ENCODE measurements at regions not wholly inside any gene's neighbourhood (a gene's known extent, or its start where the extent isn't known, plus 50 kb on each side); places are given as distances from the start of the nearest gene placed in this dataset.

DNA sequence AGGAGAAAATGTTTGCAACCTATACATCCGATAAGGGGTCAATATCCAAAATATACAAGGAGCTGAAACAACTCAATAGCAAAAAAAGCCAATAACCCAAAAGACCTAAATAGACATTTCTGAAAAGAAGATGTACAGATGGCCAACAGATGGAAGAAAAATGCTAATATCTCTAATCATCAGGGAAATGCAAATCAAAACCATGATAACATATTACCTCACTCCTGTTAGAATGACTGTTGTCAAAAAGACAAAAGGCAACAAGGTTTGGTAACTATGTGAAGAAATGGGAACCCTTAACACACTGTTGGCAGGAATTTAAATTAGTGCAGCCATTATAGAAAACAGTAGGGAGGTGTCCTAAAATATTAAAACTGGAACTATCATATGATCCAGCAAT is 74.7 kb downstream of the LEPR start:
- no peak for TF ChIP-seq CTCF (IDR thresholded peaks at IDR 0.05)
- intact Hi-C loops (cut with DNase I) = no loop called here
- Histone ChIP-seq H3K27me3 (no peaks in the 10 kb centered on the region), H3K27ac (no peak overlapping the region), H3K4me1 (peaks cover 7% of the 10 kb centered on the region), H3K9me3 (no peaks in the 10 kb centered on the region), H3K36me3 (no peaks in the 10 kb centered on the region), H3K4me3 (no peak overlapping the region)
- no peak for DNase-seq
- no peak for ATAC-seq

GRCh38 chr1:65497256-65497830 is 76.9 kb downstream of the LEPR start:
- ATAC-seq = no peak
- Histone ChIP-seq H3K9me3 (no peaks in the 10 kb centered on the region), H3K36me3 (no peaks in the 10 kb centered on the region), H3K4me1 (peaks cover 7% of the 10 kb centered on the region), H3K4me3 (no peak overlapping the region), H3K27ac (no peak overlapping the region), H3K27me3 (no peaks in the 10 kb centered on the region)
- no peak for DNase-seq
- TF ChIP-seq CTCF (IDR thresholded peaks at IDR 0.05) = no peak
- intact Hi-C loops (cut with DNase I) = no loop called here

- intact Hi-C loops (cut with DNase I) = no loop called here
- no peaks in the 10 kb centered on the region for H3K27me3 ChIP-seq
- H3K27ac ChIP-seq = no peak overlapping the region
- no peak overlapping the region for H3K4me3 ChIP-seq
- TF ChIP-seq CTCF (IDR thresholded peaks at IDR 0.05) = no peak
- DNase-seq (no peak), ATAC-seq (no peak)
- no peaks in the 10 kb centered on the region for H3K36me3 ChIP-seq
- no peaks in the 10 kb centered on the region for H3K4me1 ChIP-seq
- no peaks in the 10 kb centered on the region for H3K9me3 ChIP-seq
Measured at GRCh38 chr1:65503427-65503826, 83.0 kb downstream of the LEPR start.

GRCh38 chr1:65504263-65504662 is 83.8 kb downstream of the LEPR start:
- ATAC-seq (no peak), DNase-seq (no peak)
- no peak for TF ChIP-seq CTCF (IDR thresholded peaks at IDR 0.05)
- H3K9me3 ChIP-seq = no peaks in the 10 kb centered on the region
- no peaks in the 10 kb centered on the region for H3K27me3 ChIP-seq
- no peaks in the 10 kb centered on the region for H3K36me3 ChIP-seq
- H3K4me3 ChIP-seq = no peak overlapping the region
- H3K27ac ChIP-seq = no peak overlapping the region
- intact Hi-C loops (cut with DNase I) = no loop called here
- no peaks in the 10 kb centered on the region for H3K4me1 ChIP-seq

DNA sequence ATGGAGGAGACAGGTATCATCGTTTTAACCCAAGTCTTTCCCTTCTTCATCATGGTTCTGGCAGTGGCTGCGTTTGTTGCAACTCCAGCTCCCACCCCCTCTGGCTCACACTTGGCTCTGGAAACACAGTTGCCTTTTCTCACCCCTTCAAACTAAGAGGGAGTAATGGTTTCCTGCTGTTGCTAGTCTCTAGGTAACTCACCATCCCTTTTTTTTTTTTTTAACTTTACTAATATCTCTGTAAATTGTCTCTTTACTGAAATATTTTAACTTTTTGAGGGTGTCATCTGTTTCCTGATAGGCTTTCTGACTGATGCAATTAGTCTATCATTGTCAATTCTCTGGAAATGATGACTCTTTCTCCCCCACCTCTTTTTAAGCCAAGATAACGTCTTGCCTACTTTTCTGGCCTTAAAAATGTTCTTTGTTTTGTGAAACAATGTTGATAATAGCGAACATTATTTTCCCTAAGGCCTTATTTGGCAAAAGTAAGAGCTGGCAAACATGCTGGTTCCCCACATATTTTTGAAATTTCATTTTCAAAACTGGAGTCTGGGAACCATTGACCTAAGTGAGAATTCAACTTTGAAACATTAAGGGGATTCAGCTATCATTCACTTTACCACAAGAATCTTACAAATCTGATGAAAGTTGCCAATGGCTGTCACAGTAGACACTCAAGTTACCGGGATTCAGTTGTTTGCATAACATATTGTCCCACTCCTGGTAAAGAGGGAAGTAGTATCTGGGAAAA is 85.3 kb downstream of the LEPR start:
- no peaks in the 10 kb centered on the region for H3K4me1 ChIP-seq
- no peaks in the 10 kb centered on the region for H3K9me3 ChIP-seq
- H3K27me3 ChIP-seq = no peaks in the 10 kb centered on the region
- H3K36me3 ChIP-seq = no peaks in the 10 kb centered on the region
- ATAC-seq (no peak), DNase-seq (no peak)
- intact Hi-C loops (cut with DNase I) = no loop called here
- H3K4me3 ChIP-seq = no peak overlapping the region
- no peak for TF ChIP-seq CTCF (IDR thresholded peaks at IDR 0.05)
- H3K27ac ChIP-seq = no peak overlapping the region

Measured in upper lobe of right lung (tissue), 1 donor.